ENCODE measurements at regions not wholly inside any gene's neighbourhood (a gene's known extent, or its start where the extent isn't known, plus 50 kb on each side); places are given as distances from the start of the nearest gene placed in this dataset.
"Not testable (repeated sequence)": the region's sequence is repeated elsewhere in the genome, so short reads cannot be mapped to it uniquely, and the experiment has no call there.

DNA sequence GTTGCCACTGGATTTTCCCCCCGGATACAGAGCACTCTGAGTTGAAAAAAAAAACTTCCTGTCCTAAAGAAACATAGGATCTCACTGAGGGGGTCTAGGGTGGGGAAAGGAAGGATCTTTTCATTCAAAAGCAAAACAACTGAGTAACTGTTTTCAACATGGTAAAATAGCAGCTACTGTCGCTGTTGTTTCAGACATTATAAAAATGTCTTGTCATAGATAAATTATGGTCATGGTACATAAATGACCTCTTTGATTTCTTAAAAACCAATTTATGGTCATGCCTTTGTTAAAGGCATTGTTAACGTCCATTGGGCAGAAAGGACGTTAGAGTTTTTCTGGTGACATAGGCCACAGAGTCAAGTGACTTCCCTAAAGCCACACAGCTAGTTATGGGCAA lies 180.4 kb upstream of the DTNBP1 start:
- no peak for DNase-seq (ENCODE audit: low read depth in 2 of 2, low spot score in 1 of 2)

DNA sequence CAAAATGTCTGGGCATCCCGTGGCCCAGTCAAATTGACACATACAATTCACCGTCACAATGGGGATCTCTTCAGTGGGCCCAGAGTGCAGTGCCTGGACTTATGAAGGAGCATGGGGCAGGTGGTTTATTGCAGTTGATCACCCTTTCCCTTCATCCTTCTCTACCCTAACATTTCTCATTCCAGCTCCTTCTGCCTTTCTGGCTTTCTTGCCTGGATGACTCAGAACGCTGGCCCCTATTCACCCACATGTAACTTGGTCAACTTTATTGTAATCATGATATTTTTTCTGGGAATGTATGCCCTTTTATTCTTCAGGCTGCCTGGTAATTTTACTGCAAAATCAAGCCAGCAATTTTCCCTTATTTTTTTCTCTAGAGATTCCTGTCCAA lies 179.9 kb upstream of the DTNBP1 start:
- no peak for DNase-seq (ENCODE audit: low read depth in 2 of 2, low spot score in 1 of 2)

DNA sequence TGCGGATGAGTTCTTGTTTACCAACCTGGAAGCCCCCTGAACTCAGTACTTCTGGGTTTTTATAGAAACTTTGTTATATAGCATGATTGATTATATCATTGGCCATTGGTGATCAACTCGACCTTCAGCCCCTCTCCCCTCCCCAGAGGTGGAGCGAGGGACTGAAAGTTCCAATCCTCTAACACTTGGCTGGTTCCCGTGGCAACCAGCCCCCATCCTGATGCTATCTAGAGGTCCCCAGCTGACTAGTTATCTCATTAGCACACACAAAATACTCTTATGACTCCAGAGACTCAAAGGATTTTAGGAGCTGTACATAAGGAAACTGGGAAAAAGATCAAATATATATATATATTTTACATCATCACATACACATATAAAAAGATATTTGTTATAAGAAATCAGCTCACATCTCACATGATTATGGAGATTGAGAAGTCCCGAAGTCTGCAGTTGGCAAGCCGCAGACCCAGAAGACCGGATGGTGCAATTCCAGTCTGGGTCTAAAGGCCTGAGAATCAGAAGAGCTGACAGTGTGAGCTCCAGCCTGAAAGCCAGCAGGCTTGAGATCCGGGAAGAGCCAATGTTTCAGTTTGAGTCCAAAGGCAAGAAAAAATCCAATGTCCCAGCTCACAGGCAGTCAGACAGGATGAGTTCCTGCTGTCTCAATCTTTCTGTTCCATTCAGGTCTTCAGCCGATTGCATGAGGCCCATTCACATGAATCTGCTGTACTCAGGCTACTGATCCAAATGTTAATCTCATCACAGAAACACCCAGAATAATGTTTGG lies 179.3 kb upstream of the DTNBP1 start:
- DNase-seq (ENCODE audit: low read depth in 2 of 2, low spot score in 1 of 2), result no peak

DNA sequence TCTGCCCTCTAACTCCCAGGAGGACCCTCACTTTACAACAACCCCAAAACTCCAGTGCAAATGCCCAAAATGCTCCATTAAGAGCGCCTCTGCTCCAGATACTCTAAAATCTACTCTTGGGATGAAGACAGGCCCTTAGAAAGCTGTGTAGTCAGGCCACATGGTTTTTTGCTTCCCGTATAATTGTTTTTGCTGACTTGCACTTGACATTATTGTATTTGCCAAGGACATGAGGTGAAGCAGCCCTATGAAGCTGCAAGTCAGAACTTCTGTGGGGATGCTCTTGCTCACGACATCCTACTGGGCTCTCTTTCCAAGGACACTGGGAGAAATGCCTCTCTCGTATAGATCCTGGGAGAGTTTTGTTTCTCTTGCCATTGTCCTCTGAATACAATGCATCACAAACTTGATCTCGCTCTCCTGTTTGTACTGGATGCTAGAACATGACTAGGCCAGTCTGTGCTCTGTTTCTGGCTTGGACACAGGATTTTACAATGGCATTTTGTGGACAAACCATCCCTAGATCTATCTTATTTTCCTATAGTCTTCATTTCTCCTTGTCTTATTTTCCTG lies 177.2 kb upstream of the DTNBP1 start:
- no peak for DNase-seq (ENCODE audit: low read depth in 2 of 2, low spot score in 1 of 2)

DNA sequence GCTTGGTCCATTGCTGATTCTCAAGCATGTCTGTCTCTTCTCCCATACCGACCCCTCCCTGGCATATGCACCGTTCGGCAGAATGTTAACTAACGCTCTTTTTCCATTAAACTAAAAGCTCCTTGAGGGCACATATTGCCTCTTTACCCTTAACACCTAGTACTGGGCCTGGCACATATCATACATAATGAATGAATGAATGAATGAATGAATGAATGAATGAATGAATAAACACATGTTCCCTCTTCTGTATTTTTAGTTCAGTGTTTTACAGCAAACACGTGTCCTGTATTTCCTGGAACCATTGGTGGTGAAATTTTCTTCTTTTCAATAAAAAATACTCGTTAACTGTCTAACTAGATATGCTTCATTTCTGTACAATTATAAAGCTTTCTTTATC lies 174.4 kb upstream of the DTNBP1 start:
- DNase-seq (ENCODE audit: low read depth in 2 of 2, low spot score in 1 of 2), result no peak

DNA sequence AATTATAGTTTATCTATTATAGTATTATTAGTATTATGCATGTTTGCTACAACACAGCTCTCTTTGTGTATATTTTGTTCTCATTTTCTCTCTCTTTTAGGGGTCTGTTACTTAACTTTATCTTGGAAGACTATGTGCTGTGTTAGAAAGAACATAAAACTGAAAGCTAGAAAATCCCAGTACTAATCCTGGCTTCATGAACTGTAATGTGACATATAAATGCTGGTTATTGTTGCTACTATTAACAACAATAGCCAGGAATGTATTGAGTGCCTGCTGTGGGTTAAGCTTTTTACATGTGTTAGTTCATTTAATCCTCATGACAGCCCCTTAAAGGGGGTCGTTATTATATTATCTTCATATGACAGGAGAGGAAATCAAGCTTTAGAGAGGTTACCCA lies 170.0 kb upstream of the DTNBP1 start:
- no peak for DNase-seq (ENCODE audit: low read depth in 2 of 2, low spot score in 1 of 2)

DNA sequence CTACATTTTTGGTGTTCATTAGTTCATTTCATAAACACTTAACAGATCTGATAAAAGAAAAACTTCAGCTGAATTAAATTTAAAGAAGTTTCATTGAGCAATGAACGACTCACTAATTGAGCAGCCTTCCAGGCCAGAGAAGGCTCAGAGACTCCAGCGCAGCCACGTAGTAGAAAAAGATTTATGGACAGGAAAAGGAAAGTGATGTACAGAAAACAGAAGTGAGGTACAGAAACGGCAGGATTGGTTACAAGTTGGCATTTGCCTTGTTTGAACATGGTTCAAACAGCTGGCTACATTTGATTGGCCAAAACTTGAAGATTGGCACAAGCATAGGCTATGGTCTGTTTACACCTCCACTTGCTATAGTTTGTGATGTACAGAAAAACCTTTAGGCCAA lies 166.3 kb upstream of the DTNBP1 start:
- no peak for DNase-seq (ENCODE audit: low read depth in 2 of 2, low spot score in 1 of 2)

DNA sequence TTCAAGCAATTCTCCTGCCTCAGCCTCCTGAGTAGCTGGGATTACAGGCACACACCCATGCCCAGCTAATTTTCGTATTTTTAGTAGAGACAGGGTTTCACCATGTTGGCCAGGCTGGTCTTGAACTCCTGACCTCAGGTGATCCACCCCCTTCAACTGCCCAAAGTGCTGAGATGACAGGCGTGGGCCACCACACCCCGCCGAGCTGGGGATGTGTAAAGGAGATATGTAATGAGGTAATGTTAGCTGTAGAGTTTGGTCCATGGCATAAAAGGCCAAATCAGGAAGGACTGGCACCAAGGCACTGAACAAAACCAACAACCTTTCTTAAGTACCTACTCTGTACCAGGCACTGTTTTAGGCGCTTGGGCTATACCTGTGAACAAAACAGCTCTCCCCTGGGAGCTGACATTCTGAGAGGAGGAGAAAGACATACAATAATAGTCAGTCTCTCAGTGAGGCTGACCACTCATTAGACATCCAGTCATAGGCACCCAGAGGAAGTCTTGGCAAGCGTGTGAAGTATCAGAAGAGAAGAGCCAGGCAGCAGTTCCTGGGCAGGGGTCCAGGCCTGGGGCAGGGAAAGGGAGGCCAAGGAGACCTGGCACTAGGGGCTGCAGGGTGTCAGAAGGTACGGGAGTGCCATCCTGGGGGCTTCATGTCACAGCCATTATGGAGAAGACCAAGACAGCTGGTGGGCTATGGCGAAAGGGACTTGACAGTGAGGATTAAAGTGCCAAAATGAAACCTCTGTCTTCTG lies 164.8 kb upstream of the DTNBP1 start:
- no peak for DNase-seq (ENCODE audit: low read depth in 2 of 2, low spot score in 1 of 2)

DNA sequence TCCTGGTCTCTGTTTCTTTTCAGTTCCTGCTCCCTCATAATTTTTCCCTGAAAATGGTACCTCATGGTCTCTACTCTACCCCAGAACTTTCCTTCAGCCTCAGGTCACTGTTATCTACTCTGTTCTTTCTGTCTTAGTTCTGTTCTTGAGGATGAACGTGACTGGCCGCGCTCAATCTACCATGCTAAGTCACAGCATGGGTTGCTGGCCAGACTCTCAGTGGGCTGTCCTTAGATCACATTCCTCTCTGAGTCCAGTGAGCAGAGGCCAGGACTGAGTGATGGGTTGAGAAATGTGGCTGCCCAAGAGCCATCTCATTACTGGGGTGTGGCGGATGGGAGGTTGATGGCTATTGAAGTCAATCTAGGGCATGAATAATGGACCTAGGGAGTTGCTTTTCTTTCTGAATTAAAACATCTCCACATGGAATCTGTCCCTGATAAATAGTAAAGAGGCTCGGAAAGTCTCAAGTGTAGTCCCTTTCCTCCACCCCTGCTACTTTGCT lies 164.0 kb upstream of the DTNBP1 start:
- DNase-seq (ENCODE audit: low read depth in 2 of 2, low spot score in 1 of 2), result no peak

DNA sequence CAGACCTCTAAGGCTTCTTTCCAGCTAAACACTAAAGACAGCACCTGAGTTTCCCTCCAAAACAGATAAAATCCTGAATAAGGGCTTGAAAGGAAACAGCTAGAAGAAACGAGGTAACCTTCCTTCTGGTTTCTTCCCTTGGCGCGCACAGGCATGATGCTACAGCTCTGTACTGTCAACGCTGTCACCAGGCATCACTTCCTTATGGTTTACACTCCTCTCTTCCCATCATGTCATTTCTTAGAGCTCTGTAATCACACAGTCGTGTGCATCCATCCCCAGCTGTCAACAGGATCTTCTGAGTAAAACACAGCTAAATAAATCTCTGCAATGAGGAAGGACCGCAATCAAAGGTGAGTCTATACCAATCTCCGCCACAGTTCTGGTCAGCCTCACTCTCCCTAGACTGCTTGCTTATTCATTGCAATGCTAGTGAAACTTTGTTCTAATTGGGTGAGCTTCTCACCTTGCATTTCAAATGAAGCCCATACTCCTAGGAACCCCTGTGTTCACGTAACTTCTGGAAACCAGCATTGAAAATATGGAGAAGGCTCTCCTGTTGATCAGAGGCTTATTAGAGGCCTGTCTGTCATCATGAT lies 162.6 kb upstream of the DTNBP1 start:
- DNase-seq (ENCODE audit: low read depth in 2 of 2, low spot score in 1 of 2), result no peak

DNA sequence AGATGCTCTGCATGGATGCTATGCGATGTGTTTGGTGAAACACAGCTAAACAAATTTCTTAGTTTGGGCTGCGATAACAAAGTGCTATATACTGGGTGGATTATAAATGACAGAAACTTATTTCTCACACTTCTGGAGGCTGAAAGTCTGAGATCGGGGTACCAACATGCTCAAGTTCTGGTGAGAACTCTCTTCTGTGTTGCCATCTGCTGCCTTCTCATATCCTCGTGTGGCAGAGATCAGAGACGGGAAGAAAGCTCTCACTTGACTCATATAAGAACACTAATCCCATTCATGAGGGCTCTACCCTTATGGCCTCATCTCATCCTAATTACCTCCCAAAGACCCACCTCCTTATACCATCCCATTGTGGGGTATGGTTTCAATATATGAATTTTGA lies 162.0 kb upstream of the DTNBP1 start:
- no peak for DNase-seq (ENCODE audit: low read depth in 2 of 2, low spot score in 1 of 2)

DNA sequence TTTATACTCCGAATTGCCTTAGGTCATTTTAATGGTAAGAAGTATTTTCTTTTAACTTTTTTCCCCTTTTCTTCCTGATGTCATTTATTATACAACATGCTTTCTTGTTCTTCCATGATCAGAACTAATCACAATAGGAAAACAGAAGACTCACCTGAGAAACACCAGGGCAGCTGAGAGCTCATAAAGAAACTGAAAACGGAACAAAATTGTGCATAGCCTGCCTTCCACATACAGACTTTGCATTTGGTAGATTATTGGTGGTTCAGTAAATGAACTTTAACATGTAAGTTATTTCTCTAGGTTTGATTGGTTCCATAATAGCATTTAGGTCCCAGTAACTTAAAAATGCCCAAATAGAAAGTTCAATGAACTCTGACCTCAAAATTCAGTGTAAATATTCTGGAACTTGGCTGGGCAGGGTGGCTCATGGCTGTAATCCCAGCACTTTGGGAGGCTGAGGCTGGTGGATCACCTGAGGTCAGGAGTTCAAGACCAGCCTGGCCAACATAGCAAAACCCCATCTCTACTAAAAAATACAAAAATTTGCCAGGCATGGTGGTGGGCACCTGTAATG lies 161.1 kb upstream of the DTNBP1 start:
- DNase-seq (ENCODE audit: low read depth in 2 of 2, low spot score in 1 of 2), result no peak

DNA sequence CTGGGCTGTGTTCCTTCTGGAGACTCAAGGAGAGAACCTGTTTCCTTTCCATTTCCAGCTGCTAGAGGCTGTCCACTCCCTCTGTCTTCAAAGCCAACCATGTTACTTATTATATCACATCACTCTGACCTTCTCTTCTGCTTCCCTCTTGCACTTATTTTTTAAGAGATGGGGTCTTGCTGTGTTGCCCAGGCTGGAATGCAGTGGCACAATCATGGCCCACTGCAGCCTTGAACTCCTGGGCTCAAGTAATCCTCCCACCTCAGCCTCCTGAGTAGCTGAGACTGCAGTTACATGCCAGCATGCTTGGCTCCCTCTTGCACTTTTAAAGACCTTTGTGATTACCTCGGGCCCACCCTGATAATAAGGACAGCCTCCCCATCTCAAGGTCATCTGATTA lies 160.0 kb upstream of the DTNBP1 start:
- DNase-seq (ENCODE audit: low read depth in 2 of 2, low spot score in 1 of 2), result no peak

DNA sequence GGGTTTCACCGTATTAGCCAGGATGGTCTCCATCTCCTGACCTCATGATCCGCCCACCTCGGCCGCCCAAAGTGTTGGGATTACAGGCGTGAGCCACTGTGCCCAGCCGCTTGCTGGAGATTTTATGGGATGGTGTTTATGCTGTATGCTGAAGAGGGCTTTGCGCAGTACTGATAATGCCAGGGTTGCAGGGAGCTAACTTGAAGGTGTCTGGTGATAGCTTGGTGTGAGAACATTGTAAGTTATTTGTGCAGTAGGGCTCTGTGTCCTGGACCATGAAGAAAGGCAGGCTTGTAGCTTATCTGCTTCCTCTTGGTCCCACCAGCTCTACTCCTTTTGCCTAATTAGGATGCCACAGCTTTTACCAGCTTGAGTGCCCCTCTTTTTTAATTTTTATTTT lies 157.0 kb upstream of the DTNBP1 start:
- no peak for DNase-seq (ENCODE audit: low read depth in 2 of 2, low spot score in 1 of 2)

DNA sequence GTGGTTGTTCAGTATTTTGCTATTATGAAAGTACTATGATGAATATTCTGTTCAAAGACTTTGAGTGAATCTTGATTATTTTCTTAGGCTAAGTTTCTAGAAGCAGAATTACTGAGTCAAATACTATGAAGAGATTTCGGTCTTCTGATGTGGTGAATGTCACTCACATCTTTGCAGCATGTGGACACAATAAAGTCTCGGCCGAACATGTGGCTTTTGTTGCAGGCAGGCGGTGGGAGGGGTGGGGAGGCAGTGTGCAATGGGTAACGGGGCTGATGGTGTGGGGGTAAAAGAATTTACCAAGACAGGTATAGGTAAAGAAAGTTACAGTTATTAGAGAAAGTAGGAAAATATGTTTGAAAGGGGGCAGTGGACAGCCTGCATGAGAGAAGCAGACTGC lies 156.4 kb upstream of the DTNBP1 start:
- DNase-seq (ENCODE audit: low read depth in 2 of 2, low spot score in 1 of 2), result no peak

DNA sequence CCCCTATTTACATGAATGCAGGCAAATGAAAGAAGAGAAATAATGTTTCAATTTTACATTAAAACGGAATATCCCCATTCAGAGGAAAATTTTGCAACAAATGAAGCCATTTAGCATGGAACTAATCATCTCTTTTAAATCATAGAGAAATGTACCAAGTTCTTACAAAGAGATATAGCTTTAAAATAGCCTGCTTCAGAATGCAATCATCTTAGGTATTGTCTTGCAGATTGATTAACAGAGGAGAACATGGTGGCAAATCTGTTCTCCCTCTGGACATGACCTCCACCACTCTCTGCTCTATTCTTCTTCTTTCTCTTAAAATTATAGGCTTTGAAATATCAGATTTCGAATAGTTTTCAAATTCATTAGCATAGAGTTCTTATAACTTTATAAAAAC lies 155.7 kb upstream of the DTNBP1 start:
- no peak for DNase-seq (ENCODE audit: low read depth in 2 of 2, low spot score in 1 of 2)

DNA sequence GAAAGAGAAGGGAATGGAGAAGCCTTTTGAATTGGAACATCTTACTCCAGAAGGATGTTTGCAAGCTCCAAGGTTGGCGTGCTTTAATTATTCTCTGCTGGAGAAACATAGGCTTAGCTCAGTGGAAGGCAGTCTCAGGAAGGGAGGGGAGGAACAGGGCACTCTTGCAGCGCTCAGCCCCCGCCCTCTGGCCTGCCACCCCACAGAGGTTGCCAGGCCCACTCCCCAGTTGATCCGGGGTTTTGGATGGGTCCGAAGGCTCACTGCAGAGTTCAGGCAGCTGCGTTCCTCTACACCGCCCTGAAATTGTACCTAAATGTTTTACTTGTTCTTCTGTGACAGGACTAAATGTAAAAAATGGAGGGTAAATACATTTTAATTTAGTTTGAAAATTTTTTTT lies 155.2 kb upstream of the DTNBP1 start:
- no peak for DNase-seq (ENCODE audit: low read depth in 2 of 2, low spot score in 1 of 2)

DNA sequence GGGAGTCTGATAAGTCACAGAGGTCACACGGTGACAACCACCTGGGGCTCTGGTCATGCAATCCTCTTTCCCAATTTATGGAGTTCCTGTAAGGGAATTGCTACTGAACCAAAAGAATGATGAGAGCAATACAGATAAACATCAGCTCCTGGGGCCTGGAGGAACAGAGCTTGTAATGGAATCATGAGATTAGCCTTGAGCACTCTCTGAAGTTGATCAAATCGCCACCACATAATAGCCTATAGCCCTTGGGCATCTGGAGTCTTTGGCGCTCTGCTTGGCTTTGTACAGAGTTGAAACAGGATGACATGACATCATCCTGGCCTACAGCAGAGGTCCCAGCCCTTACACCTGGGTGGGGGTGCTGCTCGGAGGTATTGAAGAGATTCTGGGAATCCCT lies 154.3 kb upstream of the DTNBP1 start:
- no peak for DNase-seq (ENCODE audit: low read depth in 2 of 2, low spot score in 1 of 2)

DNA sequence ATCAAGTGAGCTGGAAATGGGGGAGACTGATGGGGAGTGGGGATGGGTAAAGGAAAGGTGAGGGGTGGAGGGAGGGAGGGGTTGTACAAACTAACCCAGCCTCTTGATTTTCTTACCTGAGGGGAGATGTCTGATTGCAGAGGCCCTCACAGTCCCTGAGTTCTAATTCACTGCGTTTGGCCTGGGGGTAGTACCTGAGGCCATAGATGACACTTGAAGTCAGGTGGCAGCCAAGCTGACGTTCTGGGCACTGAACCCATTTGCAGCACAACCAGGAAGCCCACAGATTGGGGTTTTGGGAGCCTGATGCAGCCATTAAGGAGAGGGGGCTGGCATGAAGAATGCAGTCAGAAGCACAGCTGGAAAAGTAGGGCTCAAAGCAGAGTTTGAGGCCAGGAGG lies 153.8 kb upstream of the DTNBP1 start:
- no peak for DNase-seq (ENCODE audit: low read depth in 2 of 2, low spot score in 1 of 2)

DNA sequence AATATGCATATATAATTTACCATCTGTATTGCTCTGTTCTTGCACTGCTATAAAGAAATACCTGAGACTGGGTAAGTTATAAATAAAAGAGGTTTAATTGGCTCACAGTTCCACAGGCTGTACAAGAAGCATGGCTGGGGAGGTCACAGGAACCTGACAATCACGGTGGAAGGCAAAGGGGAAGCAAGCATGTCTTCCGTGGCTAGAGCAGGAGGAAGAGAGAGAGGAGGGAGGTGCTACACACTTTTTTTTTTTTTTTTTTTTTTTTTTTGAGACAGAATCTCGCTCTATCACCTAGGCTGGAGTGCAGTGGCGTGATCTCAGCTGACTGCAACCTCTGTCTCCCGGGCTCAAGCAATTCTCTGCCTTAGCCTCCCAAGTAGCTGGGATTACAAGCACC lies 150.9 kb upstream of the DTNBP1 start:
- DNase-seq (ENCODE audit: low read depth in 2 of 2, low spot score in 1 of 2), result not testable (repeated sequence)

DNA sequence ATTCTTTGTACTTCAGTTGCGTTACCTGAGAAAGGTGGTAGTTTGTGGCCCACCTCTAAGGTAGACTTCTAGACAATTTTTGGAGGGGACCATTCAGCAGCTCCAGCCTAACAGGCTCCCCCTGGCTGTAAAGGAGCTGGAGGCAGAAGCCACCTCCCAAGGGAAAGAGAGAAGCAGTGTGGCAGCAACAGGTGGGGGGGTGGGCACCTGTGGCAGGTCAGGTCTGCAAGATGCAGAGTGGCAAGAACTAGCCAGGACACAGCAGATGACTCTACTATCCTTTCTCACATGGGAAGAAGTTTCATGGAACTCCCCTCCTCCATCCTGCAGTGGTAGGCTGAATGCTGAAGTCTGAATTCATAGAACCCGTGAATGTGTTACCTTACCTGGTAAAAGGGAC lies 148.3 kb upstream of the DTNBP1 start:
- no peak for DNase-seq (ENCODE audit: low read depth in 2 of 2, low spot score in 1 of 2)

DNA sequence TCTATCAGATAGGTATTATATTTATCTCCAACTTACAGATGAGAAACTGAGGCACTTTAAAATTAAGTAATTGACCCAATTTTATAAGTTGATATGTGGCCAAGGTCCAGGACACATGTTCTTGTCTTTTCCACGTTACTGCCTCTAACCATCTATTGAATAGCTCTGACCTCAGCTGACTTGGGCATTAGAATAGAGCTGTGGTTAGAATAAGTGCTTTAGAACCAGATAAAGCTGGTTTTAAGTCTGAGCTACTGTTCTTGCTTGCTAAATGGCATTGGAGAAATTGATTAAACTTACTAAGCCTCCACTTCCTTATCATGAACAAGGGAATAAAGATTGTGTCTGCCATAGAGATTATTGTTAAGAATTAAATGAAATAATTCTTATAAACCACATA lies 147.8 kb upstream of the DTNBP1 start:
- no peak for DNase-seq (ENCODE audit: low read depth in 2 of 2, low spot score in 1 of 2)
